Central memory CD8-positive, alpha-beta T cell (primary cell): ENCODE measurements at regions not wholly inside any gene's neighbourhood (a gene's known extent, or its start where the extent isn't known, plus 50 kb on each side); places are given as distances from the start of the nearest gene placed in this dataset.
A peak's percentile ranks its signal among the peaks of the same experiment; 100 is the strongest.

ENCODE experiments used
- ATAC-seq: fragments of 150-1000 bp; cut with Tn5 transposase; replicated peaks from 2 replicates; pipeline ENCODE4 v1.10.0; 2022; ENCODE audit warnings: mild to moderate bottlenecking, moderate FRiP score, moderate number of reproducible peaks; ENCODE audit not compliant: poor library complexity, severe bottlenecking; ENCODE audit errors: extremely low read depth
- DNase-seq, 2 donors: peaks; one replicate each; pipeline ENCODE4 v3.0.0; 2021; ENCODE audit warnings: low spot score in 2 of 2
- H3K27ac Mint-ChIP-seq: one replicate; pipeline ENCODE4 v1.8.0; 2022; ENCODE audit warnings: low read depth, mild to moderate bottlenecking, moderate library complexity, mixed read lengths
- H3K27me3 Mint-ChIP-seq: one replicate; pipeline ENCODE4 v1.8.0; 2022; ENCODE audit warnings: mixed read lengths
- H3K36me3 Mint-ChIP-seq: one replicate; pipeline ENCODE4 v1.8.0; 2022; ENCODE audit warnings: mild to moderate bottlenecking, moderate library complexity, mixed read lengths; ENCODE audit not compliant: insufficient read depth
- H3K4me1 Mint-ChIP-seq: one replicate; pipeline ENCODE4 v1.8.0; 2022; ENCODE audit warnings: mixed read lengths
- H3K4me3 Mint-ChIP-seq: one replicate; pipeline ENCODE4 v1.8.0; 2022; ENCODE audit warnings: mild to moderate bottlenecking, moderate library complexity, mixed read lengths
- H3K9me3 Mint-ChIP-seq: one replicate; pipeline ENCODE4 v1.8.0; 2022; ENCODE audit warnings: mixed read lengths

- no peak overlapping the region for H3K4me3 Mint-ChIP-seq
- H3K9me3 Mint-ChIP-seq = no peaks in the 10 kb centered on the region
- ATAC-seq = no peak
- no peaks in the 10 kb centered on the region for H3K36me3 Mint-ChIP-seq
- peaks cover 77% of the 10 kb centered on the region for H3K27me3 Mint-ChIP-seq
- no peak overlapping the region for H3K27ac Mint-ChIP-seq
- DNase-seq = no peak
- H3K4me1 Mint-ChIP-seq = no peaks in the 10 kb centered on the region
Observed at GRCh38 chr9:126111556-126111955, 215.1 kb upstream of the MVB12B start.

- no peak for ATAC-seq
- no peaks in the 10 kb centered on the region for H3K9me3 Mint-ChIP-seq
- no peaks in the 10 kb centered on the region for H3K36me3 Mint-ChIP-seq
- H3K27me3 Mint-ChIP-seq = peaks cover 78% of the 10 kb centered on the region
- DNase-seq = no peak
- no peak overlapping the region for H3K4me3 Mint-ChIP-seq
- H3K4me1 Mint-ChIP-seq = no peaks in the 10 kb centered on the region
- no peak overlapping the region for H3K27ac Mint-ChIP-seq
Observed at GRCh38 chr9:126112135-126112720, 214.4 kb upstream of the MVB12B start.

- no peak overlapping the region for H3K27ac Mint-ChIP-seq
- no peak for ATAC-seq
- no peak overlapping the region for H3K4me3 Mint-ChIP-seq
Observed at GRCh38 chr9:126113176-126113575, 213.5 kb upstream of the MVB12B start.

GRCh38 chr9:126113756-126114408, 212.7 kb upstream of the MVB12B start:
- peaks cover 71% of the 10 kb centered on the region for H3K27me3 Mint-ChIP-seq
- no peak for ATAC-seq
- H3K36me3 Mint-ChIP-seq = no peaks in the 10 kb centered on the region
- no peaks in the 10 kb centered on the region for H3K4me1 Mint-ChIP-seq
- no peak for DNase-seq
- no peak overlapping the region for H3K4me3 Mint-ChIP-seq
- H3K9me3 Mint-ChIP-seq = no peaks in the 10 kb centered on the region
- H3K27ac Mint-ChIP-seq = no peak overlapping the region

More at GRCh38 chr9:126113176-126113575, 213.5 kb upstream of the MVB12B start:
- no peaks in the 10 kb centered on the region for H3K9me3 Mint-ChIP-seq
- no peak for DNase-seq
- no peaks in the 10 kb centered on the region for H3K36me3 Mint-ChIP-seq
- H3K4me1 Mint-ChIP-seq = no peaks in the 10 kb centered on the region
- H3K27me3 Mint-ChIP-seq = peaks cover 78% of the 10 kb centered on the region

GRCh38 chr9:126114409-126114760, 212.2 kb upstream of the MVB12B start:
- Mint-ChIP-seq H3K36me3 (no peaks in the 10 kb centered on the region), H3K27me3 (peaks cover 66% of the 10 kb centered on the region), H3K9me3 (no peaks in the 10 kb centered on the region), H3K27ac (no peak overlapping the region), H3K4me3 (no peak overlapping the region), H3K4me1 (no peaks in the 10 kb centered on the region)
- no peak for DNase-seq
- ATAC-seq = no peak

- peaks cover 65% of the 10 kb centered on the region for H3K27me3 Mint-ChIP-seq
- ATAC-seq (no peak), DNase-seq (no peak)
- no peak overlapping the region for H3K4me3 Mint-ChIP-seq
- no peaks in the 10 kb centered on the region for H3K9me3 Mint-ChIP-seq
- H3K27ac Mint-ChIP-seq = no peak overlapping the region
- H3K4me1 Mint-ChIP-seq = no peaks in the 10 kb centered on the region
- no peaks in the 10 kb centered on the region for H3K36me3 Mint-ChIP-seq
Observed at GRCh38 chr9:126114850-126115460, 211.7 kb upstream of the MVB12B start.

- Mint-ChIP-seq H3K36me3 (no peaks in the 10 kb centered on the region), H3K27ac (no peak overlapping the region), H3K4me1 (no peaks in the 10 kb centered on the region), H3K4me3 (no peak overlapping the region), H3K27me3 (peaks cover 66% of the 10 kb centered on the region), H3K9me3 (no peaks in the 10 kb centered on the region)
- ATAC-seq (no peak), DNase-seq (no peak)
Observed at GRCh38 chr9:126116351-126117157, 210.1 kb upstream of the MVB12B start.

- Mint-ChIP-seq H3K9me3 (no peaks in the 10 kb centered on the region), H3K27me3 (peaks cover 66% of the 10 kb centered on the region), H3K4me3 (no peak overlapping the region), H3K27ac (no peak overlapping the region), H3K4me1 (no peaks in the 10 kb centered on the region), H3K36me3 (no peaks in the 10 kb centered on the region)
- ATAC-seq = no peak
- DNase-seq = no peak
Observed at GRCh38 chr9:126117158-126117425, 209.5 kb upstream of the MVB12B start.

GRCh38 chr9:126117631-126118030, 209.0 kb upstream of the MVB12B start:
- ATAC-seq (no peak), DNase-seq (no peak)
- Mint-ChIP-seq H3K36me3 (no peaks in the 10 kb centered on the region), H3K9me3 (no peaks in the 10 kb centered on the region), H3K4me1 (no peaks in the 10 kb centered on the region), H3K27ac (no peak overlapping the region), H3K4me3 (no peak overlapping the region), H3K27me3 (peaks cover 66% of the 10 kb centered on the region)

GRCh38 chr9:126119731-126120130, 206.9 kb upstream of the MVB12B start:
- DNase-seq = no peak
- no peak overlapping the region for H3K27ac Mint-ChIP-seq
- peaks cover 69% of the 10 kb centered on the region for H3K27me3 Mint-ChIP-seq

GRCh38 chr9:126122901-126123616, 203.6 kb upstream of the MVB12B start:
- Mint-ChIP-seq H3K4me3 (no peak overlapping the region), H3K27ac (peak overlapping the region; percentile 60), H3K27me3 (peaks cover 71% of the 10 kb centered on the region), H3K4me1 (no peaks in the 10 kb centered on the region), H3K9me3 (no peaks in the 10 kb centered on the region), H3K36me3 (no peaks in the 10 kb centered on the region)
- no peak for DNase-seq
- ATAC-seq = no peak

More at GRCh38 chr9:126119731-126120130, 206.9 kb upstream of the MVB12B start:
- Mint-ChIP-seq H3K4me3 (no peak overlapping the region), H3K36me3 (no peaks in the 10 kb centered on the region), H3K4me1 (no peaks in the 10 kb centered on the region), H3K9me3 (no peaks in the 10 kb centered on the region)
- no peak for ATAC-seq

GRCh38 chr9:126123927-126124326, 202.7 kb upstream of the MVB12B start:
- ATAC-seq (no peak), DNase-seq (no peak)
- no peaks in the 10 kb centered on the region for H3K36me3 Mint-ChIP-seq
- no peak overlapping the region for H3K27ac Mint-ChIP-seq
- H3K9me3 Mint-ChIP-seq = no peaks in the 10 kb centered on the region
- H3K4me3 Mint-ChIP-seq = no peak overlapping the region
- no peaks in the 10 kb centered on the region for H3K4me1 Mint-ChIP-seq
- peaks cover 79% of the 10 kb centered on the region for H3K27me3 Mint-ChIP-seq
